ENCODE measurements at regions not wholly inside any gene's neighbourhood (a gene's known extent, or its start where the extent isn't known, plus 50 kb on each side); places are given as distances from the start of the nearest gene placed in this dataset.

DNA sequence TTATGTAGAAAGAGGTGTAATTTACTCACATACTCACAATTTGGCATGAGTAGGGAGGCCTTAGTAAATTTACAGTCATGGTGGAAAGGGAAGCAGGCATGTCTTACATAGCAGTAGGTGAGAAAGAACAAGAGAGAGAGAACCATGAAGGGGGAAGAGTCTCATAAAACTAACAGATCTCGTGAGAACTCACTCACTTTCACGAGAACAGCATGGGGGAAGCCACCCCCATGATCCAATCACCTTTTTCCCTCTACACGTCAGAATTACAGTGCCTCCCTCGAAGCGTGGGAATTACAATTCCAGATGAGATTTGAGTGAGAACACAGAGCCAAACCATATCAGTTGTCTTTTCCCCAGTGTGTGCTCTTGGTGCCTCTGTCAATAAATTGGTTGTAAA, 855.3 kb downstream of the TBL1XR1 start:
- Histone ChIP-seq H2BK12ac (ENCODE audit: insufficient read length, low read depth, low read length) (no peak overlapping the region), H3K4ac (ENCODE audit: low read depth, low read length) (no peak overlapping the region), H2BK120ac (ENCODE audit: low read depth, low read length, poor library complexity, severe bottlenecking) (no peak overlapping the region), H2AFZ (ENCODE audit: low read length) (no peak overlapping the region), H3K27ac (ENCODE audit: insufficient read length, low read depth, low read length) (no peak overlapping the region), H3K9ac (ENCODE audit: extremely low read depth, insufficient read length, low read length) (no peak overlapping the region), H3K23me2 (ENCODE audit: insufficient read length, low read depth, low read length, poor library complexity, severe bottlenecking) (no peaks in the 10 kb centered on the region), H3K79me1 (ENCODE audit: insufficient read depth, low read depth, low read length, poor library complexity, severe bottlenecking) (peaks cover 6% of the 10 kb centered on the region), H3K79me2 (ENCODE audit: insufficient read depth, low read length) (peaks cover 18% of the 10 kb centered on the region; the same call in 1 of the 2 replicates), H4K8ac (replicated peaks; ENCODE audit: insufficient read length, low read depth, low read length) (no peak overlapping the region), H3K18ac (ENCODE audit: insufficient read length, low read depth, low read length) (no peak overlapping the region), H4K20me1 (ENCODE audit: control insufficient read depth, insufficient read depth, insufficient read length) (no peaks in the 10 kb centered on the region), H3K56ac (ENCODE audit: insufficient read length, low read depth, low read length) (no peak overlapping the region), H4K91ac (ENCODE audit: insufficient read length, low read depth, low read length) (no peak overlapping the region), H4K5ac (ENCODE audit: insufficient read length, low read depth, low read length) (no peak overlapping the region), H3K4me1 (ENCODE audit: insufficient read depth, low read length) (peaks cover 5% of the 10 kb centered on the region; the same call in 1 of the 2 replicates), H3K14ac (ENCODE audit: insufficient read depth, low read length) (no peak overlapping the region), H3K23ac (ENCODE audit: insufficient read length, low read depth, low read length) (no peak overlapping the region), H2BK15ac (ENCODE audit: low read depth, low read length) (no peak overlapping the region), H2BK5ac (ENCODE audit: insufficient read length, low read length) (no peak overlapping the region), H3K27me3 (ENCODE audit: insufficient read depth, low read length) (no peaks in the 10 kb centered on the region), H3T11ph (ENCODE audit: low read length) (no peak overlapping the region), H2AK5ac (ENCODE audit: insufficient read length, low read length) (no peak overlapping the region), H3K4me2 (ENCODE audit: insufficient read depth, insufficient read length, low read length) (no peak overlapping the region), H3K9me3 (ENCODE audit: control insufficient read depth, low read depth, low read length) (no peaks in the 10 kb centered on the region), H2BK20ac (ENCODE audit: low read depth, low read length, poor library complexity, severe bottlenecking) (no peak overlapping the region)
- Mint-ChIP-seq H3K27ac (peak overlapping the region in 2 of 3 experiments; percentile 44 to 64; a peak in 1 of 7 replicates), H3K36me3 (ENCODE audit: insufficient read depth in 1 of 3, low read depth in 3 of 3) (peaks cover 0 to 1% (median 0%) of the 10 kb centered on the region in 3 experiments; a peak in 2 of 7 replicates), H3K4me3 (no peak overlapping the region), H3K4me1 (peaks cover 5 to 11% of the 10 kb centered on the region in 2 experiments; a peak in 2 of 4 replicates), H3K27me3 (ENCODE audit: low read depth) (no peaks in the 10 kb centered on the region), H3K9me3 (no peaks in the 10 kb centered on the region)
- no peak for DNase-seq
- no CpG with 5 or more reads among the region's 5 CpGs for WGBS (ENCODE audit: extremely low coverage, insufficient read length, low lambda C conversion rate)
- TF ChIP-seq, protein P1, sequence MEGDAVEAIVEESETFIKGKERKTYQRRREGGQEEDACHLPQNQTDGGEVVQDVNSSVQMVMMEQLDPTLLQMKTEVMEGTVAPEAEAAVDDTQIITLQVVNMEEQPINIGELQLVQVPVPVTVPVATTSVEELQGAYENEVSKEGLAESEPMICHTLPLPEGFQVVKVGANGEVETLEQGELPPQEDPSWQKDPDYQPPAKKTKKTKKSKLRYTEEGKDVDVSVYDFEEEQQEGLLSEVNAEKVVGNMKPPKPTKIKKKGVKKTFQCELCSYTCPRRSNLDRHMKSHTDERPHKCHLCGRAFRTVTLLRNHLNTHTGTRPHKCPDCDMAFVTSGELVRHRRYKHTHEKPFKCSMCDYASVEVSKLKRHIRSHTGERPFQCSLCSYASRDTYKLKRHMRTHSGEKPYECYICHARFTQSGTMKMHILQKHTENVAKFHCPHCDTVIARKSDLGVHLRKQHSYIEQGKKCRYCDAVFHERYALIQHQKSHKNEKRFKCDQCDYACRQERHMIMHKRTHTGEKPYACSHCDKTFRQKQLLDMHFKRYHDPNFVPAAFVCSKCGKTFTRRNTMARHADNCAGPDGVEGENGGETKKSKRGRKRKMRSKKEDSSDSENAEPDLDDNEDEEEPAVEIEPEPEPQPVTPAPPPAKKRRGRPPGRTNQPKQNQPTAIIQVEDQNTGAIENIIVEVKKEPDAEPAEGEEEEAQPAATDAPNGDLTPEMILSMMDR (conservative IDR thresholded peaks at IDR 0.05) = no peak

Data from H9 (cell line).